Glomerular endothelial cell (primary cell): ENCODE measurements at regions not wholly inside any gene's neighbourhood (a gene's known extent, or its start where the extent isn't known, plus 50 kb on each side); places are given as distances from the start of the nearest gene placed in this dataset.

Experiments
- DNase-seq: peaks from one replicate; pipeline ENCODE4 v3.0.0-alpha.2; 2011; ENCODE audit warnings: low read depth, low spot score; ENCODE audit errors: extremely low read depth

- DNase-seq: no peak
These were observed 612.8 kb downstream of the ZPLD1 start for GRCh38 chr3:103047640-103048039.

- no peak for DNase-seq
These were observed 613.4 kb downstream of the ZPLD1 start for GRCh38 chr3:103048068-103048722.

GRCh38 chr3:103052236-103052830 lies 617.5 kb downstream of the ZPLD1 start:
- no peak for DNase-seq

GRCh38 chr3:103055021-103055520 lies 620.3 kb downstream of the ZPLD1 start:
- no peak for DNase-seq

GRCh38 chr3:103056542-103056941 lies 621.7 kb downstream of the ZPLD1 start:
- no peak for DNase-seq

- no peak for DNase-seq
These were observed 622.2 kb downstream of the ZPLD1 start for GRCh38 chr3:103057003-103057402.

GRCh38 chr3:103057487-103057886 lies 622.7 kb downstream of the ZPLD1 start:
- DNase-seq: no peak

- no peak for DNase-seq
These were observed 624.6 kb downstream of the ZPLD1 start for GRCh38 chr3:103059432-103059831.

- DNase-seq: no peak
These were observed 625.4 kb downstream of the ZPLD1 start for GRCh38 chr3:103060242-103060641.

GRCh38 chr3:103067963-103068362 lies 633.1 kb downstream of the ZPLD1 start:
- no peak for DNase-seq

GRCh38 chr3:103075282-103075681 lies 640.5 kb downstream of the ZPLD1 start:
- DNase-seq: no peak

- no peak for DNase-seq
These were observed 643.1 kb downstream of the ZPLD1 start for GRCh38 chr3:103077910-103078309.

- no peak for DNase-seq
These were observed 647.7 kb downstream of the ZPLD1 start for GRCh38 chr3:103082501-103082900.

GRCh38 chr3:103083848-103084631 lies 649.2 kb downstream of the ZPLD1 start:
- no peak for DNase-seq

- DNase-seq: no peak
These were observed 650.6 kb downstream of the ZPLD1 start for GRCh38 chr3:103085465-103085864.

- no peak for DNase-seq
These were observed 654.9 kb downstream of the ZPLD1 start for GRCh38 chr3:103089758-103090157.

- no peak for DNase-seq
These were observed 670.4 kb downstream of the ZPLD1 start for GRCh38 chr3:103105206-103105605.

- no peak for DNase-seq
These were observed 677.5 kb downstream of the ZPLD1 start for GRCh38 chr3:103112273-103112672.

- no peak for DNase-seq
These were observed 691.3 kb downstream of the ZPLD1 start for GRCh38 chr3:103126115-103126514.

- no peak for DNase-seq
These were observed 692.3 kb downstream of the ZPLD1 start for GRCh38 chr3:103127098-103127630.

- DNase-seq: no peak
These were observed 692.9 kb downstream of the ZPLD1 start for GRCh38 chr3:103127737-103128136.
